Astrocyte of the cerebellum (primary cell): ENCODE measurements at regions not wholly inside any gene's neighbourhood (a gene's known extent, or its start where the extent isn't known, plus 50 kb on each side); places are given as distances from the start of the nearest gene placed in this dataset.

Source experiments
- DNase-seq: peaks from one replicate; pipeline ENCODE4 v3.0.0-alpha.2; 2011; ENCODE audit warnings: low read depth
- H3K4me3 ChIP-seq: 2 replicates; pipeline ENCODE4 v1.5.1; 2011; ENCODE audit warnings: mild to moderate bottlenecking, low read depth, low read length, moderate library complexity
- in situ Hi-C: cut with HindIII; loops from 2 replicates; pipeline ENCODE4 v1.10.0; 2017; ENCODE audit warnings: low sequenced_read_pairs
- TF ChIP-seq, protein P1 (sequence below): IDR thresholded peaks from 2 replicates; pipeline ENCODE4 v1.5.1; 2012; ENCODE audit warnings: low read length, low read depth, moderate library complexity, mild to moderate bottlenecking; ENCODE audit errors: missing control alignments

DNA sequence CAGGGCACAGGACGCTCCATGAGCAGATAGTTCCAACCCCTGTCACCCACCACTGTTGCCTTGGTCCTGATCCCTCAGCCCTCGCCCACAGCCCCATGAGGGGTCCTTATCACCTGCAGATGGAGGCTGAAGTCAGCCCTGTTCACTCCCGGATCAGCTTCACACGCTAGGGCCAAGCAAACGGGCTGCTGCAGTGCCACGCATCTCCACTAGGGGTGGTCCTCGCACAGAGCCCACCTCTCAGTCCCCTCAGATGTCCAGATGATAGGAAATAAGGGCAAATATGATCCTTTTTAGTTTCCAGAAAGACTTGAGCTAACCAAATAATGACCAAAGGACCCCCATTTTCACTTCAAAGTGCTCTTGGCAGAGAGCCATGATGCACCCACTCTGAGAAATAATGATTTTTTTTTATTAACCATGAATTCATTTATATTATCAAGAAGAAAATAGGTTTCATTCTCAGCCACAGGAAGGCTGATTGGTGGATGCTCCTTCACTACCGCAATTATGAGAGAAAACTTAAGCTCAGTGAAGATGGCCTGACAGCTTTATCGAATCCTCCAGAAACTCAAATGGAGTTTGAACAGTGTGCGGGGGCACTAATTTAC, 71.9 kb upstream of the KLHL29 start:
- TF ChIP-seq, protein P1, sequence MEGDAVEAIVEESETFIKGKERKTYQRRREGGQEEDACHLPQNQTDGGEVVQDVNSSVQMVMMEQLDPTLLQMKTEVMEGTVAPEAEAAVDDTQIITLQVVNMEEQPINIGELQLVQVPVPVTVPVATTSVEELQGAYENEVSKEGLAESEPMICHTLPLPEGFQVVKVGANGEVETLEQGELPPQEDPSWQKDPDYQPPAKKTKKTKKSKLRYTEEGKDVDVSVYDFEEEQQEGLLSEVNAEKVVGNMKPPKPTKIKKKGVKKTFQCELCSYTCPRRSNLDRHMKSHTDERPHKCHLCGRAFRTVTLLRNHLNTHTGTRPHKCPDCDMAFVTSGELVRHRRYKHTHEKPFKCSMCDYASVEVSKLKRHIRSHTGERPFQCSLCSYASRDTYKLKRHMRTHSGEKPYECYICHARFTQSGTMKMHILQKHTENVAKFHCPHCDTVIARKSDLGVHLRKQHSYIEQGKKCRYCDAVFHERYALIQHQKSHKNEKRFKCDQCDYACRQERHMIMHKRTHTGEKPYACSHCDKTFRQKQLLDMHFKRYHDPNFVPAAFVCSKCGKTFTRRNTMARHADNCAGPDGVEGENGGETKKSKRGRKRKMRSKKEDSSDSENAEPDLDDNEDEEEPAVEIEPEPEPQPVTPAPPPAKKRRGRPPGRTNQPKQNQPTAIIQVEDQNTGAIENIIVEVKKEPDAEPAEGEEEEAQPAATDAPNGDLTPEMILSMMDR = peak; percentile 60
- no peak for DNase-seq
- no peak overlapping the region for H3K4me3 ChIP-seq
- in situ Hi-C loops = no loop called here

DNA sequence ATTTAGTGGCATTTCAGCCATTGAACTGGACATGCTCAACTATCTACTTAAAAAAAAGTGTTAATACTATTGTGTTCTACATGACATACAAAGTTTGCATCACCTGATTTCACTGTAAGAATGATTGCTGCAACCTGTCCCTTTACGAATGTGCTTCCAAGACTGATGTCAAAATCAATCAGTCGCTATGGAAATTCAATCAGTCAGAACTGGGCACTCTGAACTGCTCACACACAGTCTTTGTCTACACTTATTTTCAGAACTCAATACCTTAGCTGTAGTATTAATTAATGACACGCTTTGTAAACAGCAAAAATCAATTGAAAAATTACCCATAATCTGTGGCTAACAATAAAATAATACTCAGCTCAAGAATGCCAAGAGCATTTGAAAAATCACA, 70.3 kb upstream of the KLHL29 start:
- H3K4me3 ChIP-seq = no peak overlapping the region
- DNase-seq = no peak
- TF ChIP-seq, protein P1 = no peak
- in situ Hi-C loops = no loop called here

DNA sequence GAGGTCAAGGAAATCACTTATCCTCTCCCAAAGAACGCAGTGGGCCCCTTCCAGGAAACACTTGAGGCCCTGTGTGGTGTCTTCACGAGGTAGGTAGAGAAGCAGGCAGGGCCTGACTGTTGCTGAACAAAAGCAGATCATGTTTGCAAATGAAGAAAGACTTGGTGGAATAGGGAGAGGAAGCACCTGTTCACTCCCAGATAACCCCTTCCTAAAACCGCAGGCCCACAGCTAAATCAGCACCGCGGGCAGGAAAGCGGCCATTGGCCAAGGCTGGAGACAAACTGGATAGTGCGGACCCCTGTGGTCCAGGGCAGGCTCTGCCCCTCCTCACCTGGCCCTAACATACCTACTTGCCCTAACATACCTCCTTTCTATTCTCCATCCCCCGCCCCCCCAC, 64.9 kb upstream of the KLHL29 start:
- in situ Hi-C loops = no loop called here

DNA sequence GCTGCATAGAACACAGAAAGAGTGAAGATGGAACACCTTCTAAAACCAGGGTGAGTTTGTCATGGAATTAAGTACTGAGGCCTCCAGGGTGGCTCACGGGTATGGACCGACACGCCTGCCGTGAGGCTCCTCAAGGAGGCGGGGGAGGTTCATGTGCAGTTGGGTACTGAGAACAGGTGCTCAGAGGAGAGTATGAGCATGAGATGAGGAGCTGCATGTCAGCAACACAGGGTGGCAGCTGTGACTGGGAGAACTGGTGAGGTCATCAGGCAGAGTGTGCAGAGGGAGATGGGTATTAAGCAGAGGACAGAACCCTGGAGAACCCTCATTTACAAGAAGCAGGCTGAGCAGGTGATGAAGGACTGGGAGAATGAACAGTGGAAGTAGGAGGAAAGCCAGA, 63.2 kb upstream of the KLHL29 start:
- no peak overlapping the region for H3K4me3 ChIP-seq
- TF ChIP-seq, protein P1 = no peak
- in situ Hi-C loops = no loop called here
- DNase-seq = no peak

More for the DNA sequence above, 64.9 kb upstream of the KLHL29 start:
- no peak for DNase-seq
- no peak overlapping the region for H3K4me3 ChIP-seq
- TF ChIP-seq, protein P1 = no peak

DNA sequence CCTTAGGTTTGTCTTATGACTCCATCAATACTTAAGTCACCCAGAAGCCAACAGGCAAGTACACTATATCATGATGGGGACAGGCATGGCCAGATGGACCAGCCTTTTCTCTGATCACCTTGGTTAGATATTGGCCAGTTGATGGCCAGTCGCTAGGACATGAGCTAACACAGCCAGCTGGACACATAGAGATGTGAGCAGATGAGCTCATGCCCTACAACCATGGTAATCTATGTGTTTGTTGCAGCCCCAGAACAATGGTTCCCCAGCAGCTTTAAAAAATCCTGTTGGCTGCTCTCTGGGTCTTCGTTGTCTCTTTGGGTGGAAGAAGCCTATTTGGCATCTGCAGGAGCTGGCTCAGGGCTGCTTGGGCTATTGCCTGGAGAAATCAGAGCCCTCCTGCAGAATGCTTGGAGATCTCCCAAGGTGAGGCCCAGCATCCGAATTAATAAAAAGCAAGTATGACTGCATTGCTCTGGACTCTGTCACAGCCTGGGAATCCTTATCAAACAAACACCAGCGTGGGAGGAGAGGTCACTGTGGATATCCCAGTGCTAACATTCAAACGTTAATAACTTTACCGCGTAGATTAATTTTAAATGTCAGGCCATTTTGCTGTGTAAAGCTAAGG, 62.3 kb upstream of the KLHL29 start:
- in situ Hi-C loops = no loop called here
- TF ChIP-seq, protein P1 = no peak
- H3K4me3 ChIP-seq = no peak overlapping the region
- no peak for DNase-seq

DNA sequence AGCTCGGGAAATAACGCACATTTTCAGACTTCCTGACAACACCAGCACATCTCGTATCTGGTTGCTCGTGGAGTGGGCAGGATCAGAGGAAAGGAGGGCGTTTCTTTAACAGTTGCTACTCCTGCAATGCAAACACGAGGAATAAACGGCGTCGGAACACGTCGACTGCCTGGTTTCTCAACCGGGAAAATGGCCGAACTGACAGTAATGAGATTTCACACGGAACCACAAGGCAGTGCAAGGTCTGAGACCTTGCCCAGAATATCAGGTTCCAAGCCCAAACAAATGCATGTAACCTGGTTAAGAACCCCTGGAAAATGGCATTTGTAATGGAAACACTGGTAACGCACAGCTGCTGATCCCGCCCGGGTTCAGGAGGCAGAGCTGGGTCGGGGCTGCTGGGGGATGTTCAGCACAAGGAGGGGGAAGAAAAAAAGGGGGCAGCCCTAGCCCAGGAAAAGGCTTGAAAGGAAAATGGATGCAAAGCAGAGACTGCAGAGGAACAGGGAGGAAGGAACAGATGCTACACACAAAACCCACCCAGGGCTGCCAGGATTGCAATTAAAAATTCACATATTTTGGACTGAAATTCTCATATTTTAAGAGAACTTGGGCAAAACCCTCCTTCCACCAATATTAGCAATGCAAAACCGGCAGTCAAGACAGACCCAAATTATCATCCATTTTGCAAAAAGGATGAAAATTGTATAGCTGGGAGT, 61.6 kb upstream of the KLHL29 start:
- in situ Hi-C loops = no loop called here
- no peak for DNase-seq
- TF ChIP-seq, protein P1 = no peak
- H3K4me3 ChIP-seq = no peak overlapping the region
